Right atrium auricular region (tissue), 2 donors: ENCODE measurements at regions not wholly inside any gene's neighbourhood (a gene's known extent, or its start where the extent isn't known, plus 50 kb on each side); places are given as distances from the start of the nearest gene placed in this dataset.

ENCODE experiments used
- DNase-seq: peaks from one replicate; pipeline ENCODE4 v3.0.0-alpha.2; 2019; ENCODE audit warnings: low spot score
- H3K27ac ChIP-seq, 2 donors: fragments of 200-600 bp; sonication (generic); 1 replicate in 1 of 2; 2 replicates in 1 of 2; pipeline ENCODE4 v1.5.1; 2016 to 2019
- H3K27me3 ChIP-seq, 2 donors: fragments of 200-600 bp; sonication (generic); one replicate each; pipeline versions ENCODE4 v1.5.1 to v1.6.0; 2017 to 2019
- H3K36me3 ChIP-seq: fragments of 200-600 bp; sonication (generic); one replicate; pipeline ENCODE4 v1.5.1; 2016
- H3K4me1 ChIP-seq, 2 donors: fragments of 200-600 bp; sonication (generic); one replicate each; pipeline versions ENCODE4 v1.5.1 to v1.6.0; 2017 to 2019
- H3K4me3 ChIP-seq, 2 donors: fragments of 200-600 bp; sonication (generic); 1 replicate in 1 of 2; 2 replicates in 1 of 2; pipeline ENCODE4 v1.5.1; 2017 to 2019; ENCODE audit warnings: mild to moderate bottlenecking in 1 of 2, moderate library complexity in 1 of 2
- H3K9me3 ChIP-seq, 2 donors: fragments of 200-600 bp; sonication (generic); one replicate each; pipeline ENCODE4 v1.5.1; 2019
- CTCF ChIP-seq, 2 donors: fragments of 200-600 bp; sonication (generic); IDR thresholded peaks; one replicate each; pipeline ENCODE4 v1.5.1; 2019; ENCODE audit warnings: antibody characterized with exemption in 2 of 2

- no peak for DNase-seq
- Histone ChIP-seq H3K27me3 (no peaks in the 10 kb centered on the region), H3K4me3 (no peak overlapping the region), H3K27ac (no peak overlapping the region), H3K9me3 (no peaks in the 10 kb centered on the region), H3K36me3 (no peaks in the 10 kb centered on the region), H3K4me1 (no peaks in the 10 kb centered on the region)
- no peak for TF ChIP-seq CTCF (IDR thresholded peaks at IDR 0.05)
Measured at GRCh38 chr9:32304495-32304894, 79.9 kb upstream of the ACO1 start.

GRCh38 chr9:32306006-32306405, 78.4 kb upstream of the ACO1 start:
- H3K4me1 ChIP-seq = no peaks in the 10 kb centered on the region
- no peak for TF ChIP-seq CTCF (IDR thresholded peaks at IDR 0.05)
- no peaks in the 10 kb centered on the region for H3K36me3 ChIP-seq
- no peak overlapping the region for H3K4me3 ChIP-seq
- H3K27me3 ChIP-seq = no peaks in the 10 kb centered on the region
- H3K9me3 ChIP-seq = no peaks in the 10 kb centered on the region
- H3K27ac ChIP-seq = no peak overlapping the region
- DNase-seq = no peak

GRCh38 chr9:32319312-32319929, 65.0 kb upstream of the ACO1 start:
- Histone ChIP-seq H3K4me1 (no peaks in the 10 kb centered on the region), H3K4me3 (no peak overlapping the region), H3K36me3 (no peaks in the 10 kb centered on the region), H3K27ac (no peak overlapping the region), H3K9me3 (no peaks in the 10 kb centered on the region), H3K27me3 (no peaks in the 10 kb centered on the region)
- no peak for TF ChIP-seq CTCF (IDR thresholded peaks at IDR 0.05)
- DNase-seq = no peak

GRCh38 chr9:32322622-32323021, 61.8 kb upstream of the ACO1 start:
- TF ChIP-seq CTCF (IDR thresholded peaks at IDR 0.05) = no peak
- no peaks in the 10 kb centered on the region for H3K36me3 ChIP-seq
- DNase-seq = no peak
- no peaks in the 10 kb centered on the region for H3K9me3 ChIP-seq
- H3K4me3 ChIP-seq = no peak overlapping the region
- no peaks in the 10 kb centered on the region for H3K27me3 ChIP-seq
- H3K27ac ChIP-seq = no peak overlapping the region
- H3K4me1 ChIP-seq = no peaks in the 10 kb centered on the region

- no peaks in the 10 kb centered on the region for H3K36me3 ChIP-seq
- H3K4me1 ChIP-seq = no peaks in the 10 kb centered on the region
- H3K27me3 ChIP-seq = no peaks in the 10 kb centered on the region
- H3K9me3 ChIP-seq = peaks cover 0 to 4% of the 10 kb centered on the region in 2 donors
- no peak for DNase-seq
- H3K4me3 ChIP-seq = no peak overlapping the region
- no peak for TF ChIP-seq CTCF (IDR thresholded peaks at IDR 0.05)
- no peak overlapping the region for H3K27ac ChIP-seq
Measured at GRCh38 chr9:32326146-32326545, 58.3 kb upstream of the ACO1 start.

GRCh38 chr9:32331240-32331639, 53.2 kb upstream of the ACO1 start:
- Histone ChIP-seq H3K9me3 (peaks cover 0 to 4% of the 10 kb centered on the region in 2 donors), H3K27ac (no peak overlapping the region), H3K4me3 (no peak overlapping the region), H3K36me3 (no peaks in the 10 kb centered on the region), H3K4me1 (no peaks in the 10 kb centered on the region), H3K27me3 (no peaks in the 10 kb centered on the region)
- no peak for DNase-seq
- TF ChIP-seq CTCF (IDR thresholded peaks at IDR 0.05) = no peak
